ENCODE measurements at regions not wholly inside any gene's neighbourhood (a gene's known extent, or its start where the extent isn't known, plus 50 kb on each side); places are given as distances from the start of the nearest gene placed in this dataset.

- H3K27ac ChIP-seq = no peak overlapping the region
- no peaks in the 10 kb centered on the region for H3K27me3 ChIP-seq (ENCODE audit: control insufficient read depth, insufficient read depth, low read length)
- H3K36me3 ChIP-seq (ENCODE audit: control insufficient read depth, insufficient read depth, low read length) = no peaks in the 10 kb centered on the region
- no peaks in the 10 kb centered on the region for H3K9me3 ChIP-seq (ENCODE audit: control insufficient read depth, low read length)
- no peaks in the 10 kb centered on the region for H3K79me2 ChIP-seq
- H3K4me2 ChIP-seq (ENCODE audit: low read length) = no peak overlapping the region
- no peak overlapping the region for H3K4me3 ChIP-seq (ENCODE audit: low read depth, low read length)
- TF ChIP-seq CTCF (IDR thresholded peaks at IDR 0.05) = no peak
- no peak overlapping the region for H2AFZ ChIP-seq
- H3K4me1 ChIP-seq = no peaks in the 10 kb centered on the region
- H3K9ac ChIP-seq = no peak overlapping the region
Observed at GRCh38 chr1:201594575-201595245, 55.8 kb downstream of the NAV1 start.

- no peaks in the 10 kb centered on the region for H3K4me1 ChIP-seq
- no peak for TF ChIP-seq CTCF (IDR thresholded peaks at IDR 0.05)
- H3K27ac ChIP-seq = no peak overlapping the region
- H3K9ac ChIP-seq = no peak overlapping the region
- H3K4me2 ChIP-seq (ENCODE audit: low read length) = no peak overlapping the region
- no peaks in the 10 kb centered on the region for H3K9me3 ChIP-seq (ENCODE audit: control insufficient read depth, low read length)
- H3K79me2 ChIP-seq = no peaks in the 10 kb centered on the region
- H2AFZ ChIP-seq = no peak overlapping the region
- no peak overlapping the region for H3K4me3 ChIP-seq (ENCODE audit: low read depth, low read length)
- no peaks in the 10 kb centered on the region for H3K27me3 ChIP-seq (ENCODE audit: control insufficient read depth, insufficient read depth, low read length)
- no peaks in the 10 kb centered on the region for H3K36me3 ChIP-seq (ENCODE audit: control insufficient read depth, insufficient read depth, low read length)
Observed at GRCh38 chr1:201595381-201595780, 56.5 kb downstream of the NAV1 start.

- no peak overlapping the region for H3K4me2 ChIP-seq (ENCODE audit: low read length)
- H3K4me1 ChIP-seq = no peaks in the 10 kb centered on the region
- no peaks in the 10 kb centered on the region for H3K36me3 ChIP-seq (ENCODE audit: control insufficient read depth, insufficient read depth, low read length)
- no peak overlapping the region for H3K4me3 ChIP-seq (ENCODE audit: low read depth, low read length)
- no peaks in the 10 kb centered on the region for H3K27me3 ChIP-seq (ENCODE audit: control insufficient read depth, insufficient read depth, low read length)
- no peaks in the 10 kb centered on the region for H3K79me2 ChIP-seq
- no peak overlapping the region for H3K27ac ChIP-seq
- H2AFZ ChIP-seq = no peak overlapping the region
- TF ChIP-seq CTCF (IDR thresholded peaks at IDR 0.05) = no peak
- no peaks in the 10 kb centered on the region for H3K9me3 ChIP-seq (ENCODE audit: control insufficient read depth, low read length)
- H3K9ac ChIP-seq = no peak overlapping the region
Observed at GRCh38 chr1:201596101-201596868, 57.4 kb downstream of the NAV1 start.

GRCh38 chr1:201597551-201598230, 58.8 kb downstream of the NAV1 start:
- H3K4me2 ChIP-seq (ENCODE audit: low read length) = no peak overlapping the region
- H3K4me3 ChIP-seq (ENCODE audit: low read depth, low read length) = no peak overlapping the region
- no peak overlapping the region for H3K9ac ChIP-seq
- H3K79me2 ChIP-seq = no peaks in the 10 kb centered on the region
- TF ChIP-seq CTCF (IDR thresholded peaks at IDR 0.05) = no peak
- H3K27me3 ChIP-seq (ENCODE audit: control insufficient read depth, insufficient read depth, low read length) = no peaks in the 10 kb centered on the region
- H2AFZ ChIP-seq = no peak overlapping the region
- H3K9me3 ChIP-seq (ENCODE audit: control insufficient read depth, low read length) = no peaks in the 10 kb centered on the region
- no peaks in the 10 kb centered on the region for H3K36me3 ChIP-seq (ENCODE audit: control insufficient read depth, insufficient read depth, low read length)
- no peaks in the 10 kb centered on the region for H3K4me1 ChIP-seq
- peak overlapping the region; percentile 33 for H3K27ac ChIP-seq
